22Rv1 (cell line): ENCODE measurements at regions not wholly inside any gene's neighbourhood (a gene's known extent, or its start where the extent isn't known, plus 50 kb on each side); places are given as distances from the start of the nearest gene placed in this dataset.

ENCODE experiments used
- ZFX ChIP-seq: fragments of 450-650 bp; IDR thresholded peaks from 2 replicates; pipeline ENCODE4 v1.6.1; 2017; ENCODE audit warnings: antibody characterized with exemption, borderline replicate concordance
- TF ChIP-seq, protein P1 (sequence below): fragments of 450-650 bp; IDR thresholded peaks from 2 replicates; pipeline ENCODE4 v1.5.1; 2017; ENCODE audit warnings: mild to moderate bottlenecking

DNA sequence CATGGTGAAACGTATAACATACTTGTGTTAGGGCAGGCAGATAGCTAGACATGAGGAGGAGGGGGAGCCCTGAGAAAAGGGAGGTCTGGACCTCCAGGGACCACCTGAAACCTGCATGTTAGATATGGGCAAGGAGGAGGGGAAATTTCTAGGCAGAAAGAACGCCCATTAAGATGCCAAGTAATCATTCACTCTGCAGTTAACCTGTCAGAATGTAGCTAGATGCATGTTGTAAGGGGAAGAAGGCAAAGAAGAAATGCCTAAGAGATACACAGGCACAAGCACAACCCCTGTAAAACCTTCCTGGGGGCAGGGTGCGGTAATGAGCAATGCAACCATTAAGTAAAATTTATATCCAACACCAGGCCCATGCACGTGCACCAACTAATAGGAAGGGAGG, 1055.3 kb upstream of the SPRY2 start:
- TF ChIP-seq, protein P1, sequence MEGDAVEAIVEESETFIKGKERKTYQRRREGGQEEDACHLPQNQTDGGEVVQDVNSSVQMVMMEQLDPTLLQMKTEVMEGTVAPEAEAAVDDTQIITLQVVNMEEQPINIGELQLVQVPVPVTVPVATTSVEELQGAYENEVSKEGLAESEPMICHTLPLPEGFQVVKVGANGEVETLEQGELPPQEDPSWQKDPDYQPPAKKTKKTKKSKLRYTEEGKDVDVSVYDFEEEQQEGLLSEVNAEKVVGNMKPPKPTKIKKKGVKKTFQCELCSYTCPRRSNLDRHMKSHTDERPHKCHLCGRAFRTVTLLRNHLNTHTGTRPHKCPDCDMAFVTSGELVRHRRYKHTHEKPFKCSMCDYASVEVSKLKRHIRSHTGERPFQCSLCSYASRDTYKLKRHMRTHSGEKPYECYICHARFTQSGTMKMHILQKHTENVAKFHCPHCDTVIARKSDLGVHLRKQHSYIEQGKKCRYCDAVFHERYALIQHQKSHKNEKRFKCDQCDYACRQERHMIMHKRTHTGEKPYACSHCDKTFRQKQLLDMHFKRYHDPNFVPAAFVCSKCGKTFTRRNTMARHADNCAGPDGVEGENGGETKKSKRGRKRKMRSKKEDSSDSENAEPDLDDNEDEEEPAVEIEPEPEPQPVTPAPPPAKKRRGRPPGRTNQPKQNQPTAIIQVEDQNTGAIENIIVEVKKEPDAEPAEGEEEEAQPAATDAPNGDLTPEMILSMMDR = no peak
- TF ChIP-seq ZFX = no peak
